ENCODE measurements at regions not wholly inside any gene's neighbourhood (a gene's known extent, or its start where the extent isn't known, plus 50 kb on each side); places are given as distances from the start of the nearest gene placed in this dataset.
A peak's percentile ranks its signal among the peaks of the same experiment; 100 is the strongest.

GRCh38 chr1:37394574-37395464 is 79.6 kb upstream of the ZC3H12A start:
- Mint-ChIP-seq H3K27me3 (peaks cover 27 to 42% of the 10 kb centered on the region in 2 donors), H3K27ac (no peak overlapping the region), H3K4me3 (no peak overlapping the region), H3K36me3 (no peaks in the 10 kb centered on the region), H3K9me3 (no peaks in the 10 kb centered on the region), H3K4me1 (ENCODE audit: low read depth in 2 of 2) (no peaks in the 10 kb centered on the region)
- DNase-seq (ENCODE audit: low spot score) (no peak), ATAC-seq (no peak)

GRCh38 chr1:37398096-37398495 is 76.3 kb upstream of the ZC3H12A start:
- H3K27me3 Mint-ChIP-seq = peaks cover 30 to 45% of the 10 kb centered on the region in 2 donors
- H3K4me1 Mint-ChIP-seq (ENCODE audit: low read depth in 2 of 2) = no peaks in the 10 kb centered on the region
- ATAC-seq = no peak
- no peaks in the 10 kb centered on the region for H3K9me3 Mint-ChIP-seq
- H3K36me3 Mint-ChIP-seq = no peaks in the 10 kb centered on the region
- DNase-seq (ENCODE audit: low spot score) = no peak
- no peak overlapping the region for H3K27ac Mint-ChIP-seq
- H3K4me3 Mint-ChIP-seq = no peak overlapping the region

GRCh38 chr1:37399205-37399604 is 75.2 kb upstream of the ZC3H12A start:
- Mint-ChIP-seq H3K4me3 (no peak overlapping the region), H3K4me1 (ENCODE audit: low read depth in 2 of 2) (no peaks in the 10 kb centered on the region), H3K27me3 (peaks cover 27 to 36% of the 10 kb centered on the region in 2 donors), H3K36me3 (no peaks in the 10 kb centered on the region), H3K9me3 (no peaks in the 10 kb centered on the region), H3K27ac (no peak overlapping the region)
- no peak for ATAC-seq
- no peak for DNase-seq (ENCODE audit: low spot score)

GRCh38 chr1:37399830-37400464 is 74.4 kb upstream of the ZC3H12A start:
- ATAC-seq = no peak
- no peak overlapping the region for H3K4me3 Mint-ChIP-seq

GRCh38 chr1:37400466-37401225 is 73.7 kb upstream of the ZC3H12A start:
- H3K4me1 Mint-ChIP-seq (ENCODE audit: low read depth in 2 of 2) = no peaks in the 10 kb centered on the region
- ATAC-seq (no peak), DNase-seq (ENCODE audit: low spot score) (no peak)
- H3K9me3 Mint-ChIP-seq = no peaks in the 10 kb centered on the region
- no peak overlapping the region for H3K4me3 Mint-ChIP-seq
- H3K36me3 Mint-ChIP-seq = no peaks in the 10 kb centered on the region
- no peak overlapping the region for H3K27ac Mint-ChIP-seq
- peaks cover 29 to 43% of the 10 kb centered on the region in 2 donors for H3K27me3 Mint-ChIP-seq

More at GRCh38 chr1:37399830-37400464, 74.4 kb upstream of the ZC3H12A start:
- DNase-seq (ENCODE audit: low spot score) = no peak
- no peaks in the 10 kb centered on the region for H3K4me1 Mint-ChIP-seq (ENCODE audit: low read depth in 2 of 2)
- H3K27ac Mint-ChIP-seq = no peak overlapping the region
- H3K9me3 Mint-ChIP-seq = no peaks in the 10 kb centered on the region
- peaks cover 26 to 40% of the 10 kb centered on the region in 2 donors for H3K27me3 Mint-ChIP-seq
- H3K36me3 Mint-ChIP-seq = no peaks in the 10 kb centered on the region

- no peaks in the 10 kb centered on the region for H3K9me3 Mint-ChIP-seq
- no peak for DNase-seq (ENCODE audit: low spot score)
- no peak overlapping the region for H3K27ac Mint-ChIP-seq
- ATAC-seq = no peak
- H3K36me3 Mint-ChIP-seq = no peaks in the 10 kb centered on the region
- H3K4me3 Mint-ChIP-seq = no peak overlapping the region
- no peaks in the 10 kb centered on the region for H3K4me1 Mint-ChIP-seq (ENCODE audit: low read depth in 2 of 2)
- peaks cover 15 to 30% of the 10 kb centered on the region in 2 donors for H3K27me3 Mint-ChIP-seq
These were observed 71.2 kb upstream of the ZC3H12A start for GRCh38 chr1:37403166-37403565.

GRCh38 chr1:37404711-37405110 is 69.7 kb upstream of the ZC3H12A start:
- no peaks in the 10 kb centered on the region for H3K9me3 Mint-ChIP-seq
- no peak overlapping the region for H3K27ac Mint-ChIP-seq
- H3K27me3 Mint-ChIP-seq = peaks cover 15 to 29% of the 10 kb centered on the region in 2 donors
- no peak overlapping the region for H3K4me3 Mint-ChIP-seq
- DNase-seq (ENCODE audit: low spot score) (no peak), ATAC-seq (no peak)
- no peaks in the 10 kb centered on the region for H3K36me3 Mint-ChIP-seq
- H3K4me1 Mint-ChIP-seq (ENCODE audit: low read depth in 2 of 2) = no peaks in the 10 kb centered on the region

GRCh38 chr1:37410105-37410504 is 64.3 kb upstream of the ZC3H12A start:
- Mint-ChIP-seq H3K36me3 (no peaks in the 10 kb centered on the region), H3K27ac (no peak overlapping the region), H3K9me3 (no peaks in the 10 kb centered on the region), H3K27me3 (peaks cover 5 to 18% of the 10 kb centered on the region in 2 donors), H3K4me1 (ENCODE audit: low read depth in 2 of 2) (no peaks in the 10 kb centered on the region), H3K4me3 (no peak overlapping the region)
- ATAC-seq = no peak
- DNase-seq (ENCODE audit: low spot score) = no peak

- Mint-ChIP-seq H3K4me3 (no peak overlapping the region), H3K27me3 (peaks cover 6 to 12% of the 10 kb centered on the region in 2 donors), H3K36me3 (no peaks in the 10 kb centered on the region), H3K9me3 (peaks cover 4% of the 10 kb centered on the region), H3K4me1 (ENCODE audit: low read depth in 2 of 2) (no peaks in the 10 kb centered on the region), H3K27ac (no peak overlapping the region)
- DNase-seq (ENCODE audit: low spot score) (no peak), ATAC-seq (peak in 1 of 2 donors; percentile 43)
These were observed 63.6 kb upstream of the ZC3H12A start for GRCh38 chr1:37410815-37411214.

- DNase-seq (ENCODE audit: low spot score) (no peak), ATAC-seq (no peak)
- no peaks in the 10 kb centered on the region for H3K4me1 Mint-ChIP-seq (ENCODE audit: low read depth in 2 of 2)
- no peak overlapping the region for H3K27ac Mint-ChIP-seq
- H3K4me3 Mint-ChIP-seq = no peak overlapping the region
- peaks cover 6 to 8% of the 10 kb centered on the region in 2 donors for H3K27me3 Mint-ChIP-seq
- H3K36me3 Mint-ChIP-seq = no peaks in the 10 kb centered on the region
- H3K9me3 Mint-ChIP-seq = peaks cover 4% of the 10 kb centered on the region
These were observed 58.7 kb upstream of the ZC3H12A start for GRCh38 chr1:37415611-37416244.

GRCh38 chr1:37420456-37420855 is 53.9 kb upstream of the ZC3H12A start:
- Mint-ChIP-seq H3K36me3 (no peaks in the 10 kb centered on the region), H3K9me3 (peaks cover 4% of the 10 kb centered on the region), H3K27me3 (peaks cover 23 to 26% of the 10 kb centered on the region in 2 donors), H3K27ac (no peak overlapping the region), H3K4me1 (ENCODE audit: low read depth in 2 of 2) (peaks cover 0 to 3% of the 10 kb centered on the region in 2 donors), H3K4me3 (no peak overlapping the region)
- ATAC-seq (no peak), DNase-seq (ENCODE audit: low spot score) (no peak)

GRCh38 chr1:37423810-37424209 is 50.6 kb upstream of the ZC3H12A start:
- Mint-ChIP-seq H3K27ac (no peak overlapping the region), H3K4me3 (no peak overlapping the region), H3K36me3 (no peaks in the 10 kb centered on the region), H3K4me1 (ENCODE audit: low read depth in 2 of 2) (peaks cover 0 to 3% of the 10 kb centered on the region in 2 donors), H3K9me3 (no peaks in the 10 kb centered on the region), H3K27me3 (peaks cover 19 to 35% of the 10 kb centered on the region in 2 donors)
- ATAC-seq (no peak), DNase-seq (ENCODE audit: low spot score) (no peak)

- Mint-ChIP-seq H3K4me1 (ENCODE audit: low read depth in 2 of 2) (peaks cover 0 to 3% of the 10 kb centered on the region in 2 donors), H3K36me3 (no peaks in the 10 kb centered on the region), H3K4me3 (no peak overlapping the region), H3K27me3 (peaks cover 22 to 39% of the 10 kb centered on the region in 2 donors), H3K27ac (no peak overlapping the region), H3K9me3 (no peaks in the 10 kb centered on the region)
- no peak for DNase-seq (ENCODE audit: low spot score)
- no peak for ATAC-seq
These were observed 49.9 kb upstream of the ZC3H12A start for GRCh38 chr1:37424523-37424922.
